ENCODE measurements at regions not wholly inside any gene's neighbourhood (a gene's known extent, or its start where the extent isn't known, plus 50 kb on each side); places are given as distances from the start of the nearest gene placed in this dataset.
"Not testable (repeated sequence)": the region's sequence is repeated elsewhere in the genome, so short reads cannot be mapped to it uniquely, and the experiment has no call there.

GRCh38 chr6:141580988-141581552, 551.7 kb upstream of the GJE1 start:
- no peak for DNase-seq (ENCODE audit: low read depth, low spot score)

- no peak for DNase-seq (ENCODE audit: low read depth, low spot score)
Measured at GRCh38 chr6:141580131-141580530, 552.6 kb upstream of the GJE1 start.

- no peak for DNase-seq (ENCODE audit: low read depth, low spot score)
Measured at GRCh38 chr6:141576751-141577150, 556.0 kb upstream of the GJE1 start.

GRCh38 chr6:141562851-141563763, 569.6 kb upstream of the GJE1 start:
- peak; percentile 67 for DNase-seq (ENCODE audit: low read depth, low spot score)

- DNase-seq (ENCODE audit: low read depth, low spot score): peak; percentile 76
Measured at GRCh38 chr6:141562186-141562811, 570.4 kb upstream of the GJE1 start.

GRCh38 chr6:141561154-141561553, 571.6 kb upstream of the GJE1 start:
- no peak for DNase-seq (ENCODE audit: low read depth, low spot score)

- DNase-seq (ENCODE audit: low read depth, low spot score): no peak
Measured at GRCh38 chr6:141552463-141552862, 580.3 kb upstream of the GJE1 start.

GRCh38 chr6:141552031-141552430, 580.7 kb upstream of the GJE1 start:
- DNase-seq (ENCODE audit: low read depth, low spot score): no peak

- DNase-seq (ENCODE audit: low read depth, low spot score): no peak
Measured at GRCh38 chr6:141551318-141551717, 581.4 kb upstream of the GJE1 start.

GRCh38 chr6:141550471-141550870, 582.3 kb upstream of the GJE1 start:
- DNase-seq (ENCODE audit: low read depth, low spot score): no peak

- DNase-seq (ENCODE audit: low read depth, low spot score): no peak
Measured at GRCh38 chr6:141548966-141549365, 583.8 kb upstream of the GJE1 start.

GRCh38 chr6:141541581-141542324, 591.0 kb upstream of the GJE1 start:
- DNase-seq (ENCODE audit: low read depth, low spot score): no peak

- no peak for DNase-seq (ENCODE audit: low read depth, low spot score)
Measured at GRCh38 chr6:141540207-141540606, 592.5 kb upstream of the GJE1 start.

- DNase-seq (ENCODE audit: low read depth, low spot score): no peak
Measured at GRCh38 chr6:141539617-141540016, 593.1 kb upstream of the GJE1 start.

GRCh38 chr6:141532211-141532610, 600.5 kb upstream of the GJE1 start:
- no peak for DNase-seq (ENCODE audit: low read depth, low spot score)

GRCh38 chr6:141531040-141531439, 601.7 kb upstream of the GJE1 start:
- DNase-seq (ENCODE audit: low read depth, low spot score): no peak

GRCh38 chr6:141528596-141528995, 604.1 kb upstream of the GJE1 start:
- no peak for DNase-seq (ENCODE audit: low read depth, low spot score)

- no peak for DNase-seq (ENCODE audit: low read depth, low spot score)
Measured at GRCh38 chr6:141526985-141527384, 605.7 kb upstream of the GJE1 start.

- DNase-seq (ENCODE audit: low read depth, low spot score): no peak
Measured at GRCh38 chr6:141521440-141521839, 611.3 kb upstream of the GJE1 start.

- no peak for DNase-seq (ENCODE audit: low read depth, low spot score)
Measured at GRCh38 chr6:141513830-141514229, 618.9 kb upstream of the GJE1 start.

- no peak for DNase-seq (ENCODE audit: low read depth, low spot score)
Measured at GRCh38 chr6:141510803-141511202, 621.9 kb upstream of the GJE1 start.

GRCh38 chr6:141506062-141506461, 626.7 kb upstream of the GJE1 start:
- not testable (repeated sequence) for DNase-seq (ENCODE audit: low read depth, low spot score)

Measured in ELF-1 (cell line).